WTC11 (cell line): ENCODE measurements at regions not wholly inside any gene's neighbourhood (a gene's known extent, or its start where the extent isn't known, plus 50 kb on each side); places are given as distances from the start of the nearest gene placed in this dataset.

ENCODE experiments used
- ATAC-seq: fragments of 200-7000 bp; cut with Tn5 transposase; 2 replicates; pipeline ENCODE4 v1.10.0; 2021; ENCODE audit warnings: mild to moderate bottlenecking, moderate library complexity
- CTCF ChIA-PET: fragments of 300-600 bp; sonication (Branson Sonifier 250); formaldehyde crosslinking; loops from one replicate; lab custom pipeline; 2021; ENCODE audit warnings: antibody characterized with exemption; lab: Charles Lee
- POLR2A ChIA-PET: fragments of 350-600 bp; sonication (Branson Sonifier 250); formaldehyde crosslinking; loops from one replicate; lab custom pipeline; 2021; ENCODE audit warnings: antibody characterized with exemption; lab: Charles Lee
- DNase-seq: peaks from one replicate; pipeline ENCODE4 v3.0.0; 2021; ENCODE audit warnings: low spot score
- H3K27ac Mint-ChIP-seq: 2 replicates; pipeline ENCODE4 v1.8.0; 2021; ENCODE audit warnings: mixed read lengths
- H3K27me3 Mint-ChIP-seq: 2 replicates; pipeline ENCODE4 v1.8.0; 2021; ENCODE audit warnings: low read depth, mild to moderate bottlenecking, moderate library complexity, mixed read lengths
- H3K36me3 Mint-ChIP-seq: 2 replicates; pipeline ENCODE4 v1.8.0; 2021; ENCODE audit warnings: mixed read lengths
- H3K4me1 Mint-ChIP-seq: 2 replicates; pipeline ENCODE4 v1.8.0; 2022; ENCODE audit warnings: mixed read lengths
- H3K4me3 Mint-ChIP-seq: 2 replicates; pipeline ENCODE4 v1.8.0; 2021; ENCODE audit warnings: mild to moderate bottlenecking, moderate library complexity, mixed read lengths
- H3K9me3 Mint-ChIP-seq: 2 replicates; pipeline ENCODE4 v1.8.0; 2021; ENCODE audit warnings: mixed read lengths
- ARID4B ChIP-seq: sonication (generic); formaldehyde crosslinking; IDR thresholded peaks from 2 replicates; pipeline ENCODE4 v1.8.0; 2023; ENCODE audit warnings: missing genetic modification reagents, mild to moderate bottlenecking, borderline replicate concordance
- ATF6 ChIP-seq: sonication (generic); formaldehyde crosslinking; IDR thresholded peaks from 2 replicates; pipeline ENCODE4 v1.8.1; 2023; ENCODE audit warnings: mild to moderate bottlenecking, missing genetic modification reagents
- CREB1 ChIP-seq: sonication (generic); formaldehyde crosslinking; IDR thresholded peaks from 2 replicates; pipeline ENCODE4 v1.8.0; 2023; ENCODE audit warnings: mild to moderate bottlenecking, missing genetic modification reagents
- EMX1 ChIP-seq: fragments of 250-450 bp; sonication (Bioruptor Pico); IDR thresholded peaks from 2 replicates; pipeline ENCODE4 v1.8.0; 2021; ENCODE audit warnings: mild to moderate bottlenecking
- FOXJ3 ChIP-seq: sonication (generic); formaldehyde crosslinking; IDR thresholded peaks from 2 replicates; pipeline ENCODE4 v1.9.0; 2021; ENCODE audit warnings: missing genetic modification reagents, mild to moderate bottlenecking, borderline replicate concordance
- HMGA2 ChIP-seq: fragments of 250-450 bp; sonication (Bioruptor Pico); IDR thresholded peaks from 2 replicates; pipeline ENCODE4 v1.4.0; 2021; ENCODE audit warnings: mild to moderate bottlenecking, moderate library complexity
- HMGXB4 ChIP-seq: sonication (generic); formaldehyde crosslinking; IDR thresholded peaks from 2 replicates; pipeline ENCODE4 v1.8.1; 2023; ENCODE audit warnings: mild to moderate bottlenecking, moderate library complexity, missing genetic modification reagents
- KAT7 ChIP-seq: sonication (generic); formaldehyde crosslinking; IDR thresholded peaks from 2 replicates; pipeline ENCODE4 v1.8.1; 2023; ENCODE audit warnings: missing genetic modification reagents, mild to moderate bottlenecking, borderline replicate concordance
- MAX ChIP-seq: sonication (generic); formaldehyde crosslinking; IDR thresholded peaks from 2 replicates; pipeline ENCODE4 v1.8.0; 2022; ENCODE audit warnings: mild to moderate bottlenecking, missing genetic modification reagents
- PRDM15 ChIP-seq: sonication (generic); formaldehyde crosslinking; IDR thresholded peaks from 2 replicates; pipeline ENCODE4 v1.8.0; 2022; ENCODE audit warnings: missing genetic modification reagents
- SMAD3 ChIP-seq: sonication (generic); formaldehyde crosslinking; IDR thresholded peaks from 2 replicates; pipeline ENCODE4 v1.8.0; 2022; ENCODE audit warnings: missing genetic modification reagents, mild to moderate bottlenecking, borderline replicate concordance
- SP1 ChIP-seq: sonication (generic); formaldehyde crosslinking; conservative IDR thresholded peaks from 2 replicates; pipeline ENCODE4 v1.8.1; 2022; ENCODE audit warnings: missing genetic modification reagents
- TCF7 ChIP-seq: sonication (generic); formaldehyde crosslinking; IDR thresholded peaks from 2 replicates; pipeline ENCODE4 v1.8.0; 2022; ENCODE audit warnings: mild to moderate bottlenecking, low read depth, missing genetic modification reagents, moderate library complexity
- ZBTB21 ChIP-seq: sonication (generic); formaldehyde crosslinking; IDR thresholded peaks from 2 replicates; pipeline ENCODE4 v1.8.1; 2023; ENCODE audit warnings: mild to moderate bottlenecking, missing genetic modification reagents, borderline replicate concordance
- ZNF138 ChIP-seq: sonication (generic); formaldehyde crosslinking; conservative IDR thresholded peaks from 2 replicates; pipeline ENCODE4 v1.8.1; 2022; ENCODE audit warnings: mild to moderate bottlenecking, moderate library complexity, missing genetic modification reagents
- ZNF263 ChIP-seq: sonication (generic); formaldehyde crosslinking; IDR thresholded peaks from 2 replicates; pipeline ENCODE4 v1.8.1; 2022; ENCODE audit warnings: low read depth, mild to moderate bottlenecking, moderate library complexity, missing genetic modification reagents
- ZNF396 ChIP-seq: fragments of 250-450 bp; sonication (Bioruptor Pico); IDR thresholded peaks from 2 replicates; pipeline ENCODE4 v1.8.0; 2021; ENCODE audit warnings: mild to moderate bottlenecking, moderate library complexity, borderline replicate concordance

GRCh38 chr5:91252916-91253315, 130.2 kb downstream of the ARRDC3 start:
- ChIA-PET CTCF (no interaction called here), POLR2A (no interaction called here)
- DNase-seq (no peak), ATAC-seq (no peak)
- no peaks in the 10 kb centered on the region for H3K27me3 Mint-ChIP-seq
- H3K4me1 Mint-ChIP-seq: no peaks in the 10 kb centered on the region
- no peak overlapping the region for H3K27ac Mint-ChIP-seq
- H3K4me3 Mint-ChIP-seq: no peak overlapping the region
- no peak for TF ChIP-seq EMX1 (CRISPR knock-in tag)
- no peak for TF ChIP-seq HMGXB4 (CRISPR knock-in tag)
- TF ChIP-seq FOXJ3 (CRISPR knock-in tag): no peak
- TF ChIP-seq ZNF396 (CRISPR knock-in tag): no peak
- no peak for TF ChIP-seq TCF7 (CRISPR knock-in tag)
- no peak for TF ChIP-seq PRDM15 (CRISPR knock-in tag)
- no peak for TF ChIP-seq ATF6
- TF ChIP-seq MAX (CRISPR knock-in tag): no peak
- no peak for TF ChIP-seq SP1 (CRISPR knock-in tag)
- no peak for TF ChIP-seq SMAD3 (CRISPR knock-in tag)
- TF ChIP-seq HMGA2 (CRISPR knock-in tag): no peak
- no peak for TF ChIP-seq ZBTB21 (CRISPR knock-in tag)
- no peak for TF ChIP-seq ZNF138
- no peak for TF ChIP-seq ZNF263 (CRISPR knock-in tag)
- no peak for TF ChIP-seq ARID4B
- no peak for TF ChIP-seq CREB1
- TF ChIP-seq KAT7 (CRISPR knock-in tag): no peak
- H3K9me3 Mint-ChIP-seq: peaks cover 5% of the 10 kb centered on the region
- 0 out of 2 replicates have a peak, but pooled peaks cover 2% of the 10 kb centered on the region for H3K36me3 Mint-ChIP-seq
